Loucy (cell line): ENCODE measurements at regions not wholly inside any gene's neighbourhood (a gene's known extent, or its start where the extent isn't known, plus 50 kb on each side); places are given as distances from the start of the nearest gene placed in this dataset.

Experiments used
- H2AFZ ChIP-seq: fragments of 200-600 bp; sonication (generic); 2 replicates; pipeline ENCODE4 v1.6.0; 2016; ENCODE audit warnings: antibody characterized with exemption, mild to moderate bottlenecking, low read length, moderate library complexity
- H3F3A ChIP-seq: fragments of 200-600 bp; 2 replicates; pipeline ENCODE4 v1.6.0; 2016; ENCODE audit warnings: antibody characterized with exemption, low read depth, mild to moderate bottlenecking
- H3K27me3 ChIP-seq: fragments of 200-600 bp; sonication (generic); 2 replicates; pipeline ENCODE4 v1.6.1; 2014; ENCODE audit warnings: low read length, mild to moderate bottlenecking; ENCODE audit not compliant: insufficient read depth, poor library complexity, severe bottlenecking
- H3K36me3 ChIP-seq: fragments of 200-600 bp; sonication (generic); 2 replicates; pipeline ENCODE4 v1.6.1; 2016; ENCODE audit warnings: low read length; ENCODE audit not compliant: insufficient read depth
- H3K4me1 ChIP-seq: fragments of 200-600 bp; sonication (generic); 2 replicates; pipeline ENCODE4 v1.5.1; 2014; ENCODE audit warnings: low read length, mild to moderate bottlenecking; ENCODE audit not compliant: insufficient read depth, poor library complexity, severe bottlenecking
- H3K4me2 ChIP-seq: fragments of 200-600 bp; sonication (generic); 2 replicates; pipeline ENCODE4 v1.6.0; 2014; ENCODE audit warnings: antibody characterized with exemption, low read length, low read depth, mild to moderate bottlenecking; ENCODE audit not compliant: poor library complexity, severe bottlenecking
- H3K4me3 ChIP-seq: fragments of 200-600 bp; sonication (generic); 2 replicates; pipeline ENCODE4 v1.5.1; 2014; ENCODE audit warnings: low read length, mild to moderate bottlenecking, mixed read lengths; ENCODE audit not compliant: poor library complexity, severe bottlenecking
- H3K79me2 ChIP-seq: fragments of 200-600 bp; sonication (generic); 2 replicates; pipeline ENCODE4 v1.6.1; 2014; ENCODE audit warnings: low read length; ENCODE audit not compliant: insufficient read depth
- H3K9ac ChIP-seq: fragments of 200-600 bp; sonication (generic); 2 replicates; pipeline ENCODE4 v1.6.0; 2014; ENCODE audit warnings: mild to moderate bottlenecking, low read depth, low read length, moderate library complexity; ENCODE audit not compliant: poor library complexity, severe bottlenecking
- H3K9me2 ChIP-seq: fragments of 200-600 bp; sonication (generic); replicated peaks from 2 replicates; pipeline ENCODE4 v1.6.1; 2016; ENCODE audit warnings: low read depth, low read length, mixed read lengths
- H3K9me3 ChIP-seq: fragments of 200-600 bp; sonication (generic); 2 replicates; pipeline ENCODE4 v1.6.1; 2014; ENCODE audit warnings: mild to moderate bottlenecking, antibody characterized with exemption, low read length, low read depth; ENCODE audit not compliant: insufficient read depth
- H4K20me1 ChIP-seq: fragments of 200-600 bp; sonication (generic); 2 replicates; pipeline ENCODE4 v1.6.0; 2014; ENCODE audit warnings: antibody characterized with exemption, low read length, mild to moderate bottlenecking; ENCODE audit not compliant: insufficient read depth, poor library complexity, severe bottlenecking
- CTCF ChIP-seq: fragments of 200-600 bp; sonication (generic); conservative IDR thresholded peaks from 2 replicates; pipeline ENCODE4 v1.5.1; 2014; ENCODE audit warnings: mild to moderate bottlenecking, antibody characterized with exemption, low read length
- EZH2phosphoT487 ChIP-seq: fragments of 200-600 bp; IDR thresholded peaks from 2 replicates; pipeline ENCODE4 v1.6.1; 2018; ENCODE audit warnings: antibody characterized with exemption, mild to moderate bottlenecking, moderate library complexity, borderline replicate concordance

GRCh38 chr6:12605888-12606345, 110.7 kb upstream of the PHACTR1 start:
- no peaks in the 10 kb centered on the region for H3K79me2 ChIP-seq
- no peaks in the 10 kb centered on the region for H3K27me3 ChIP-seq
- no peak overlapping the region for H3K4me3 ChIP-seq
- no peaks in the 10 kb centered on the region for H3K9me3 ChIP-seq
- TF ChIP-seq CTCF (peak; percentile 87), EZH2phosphoT487 (no peak)
- H3K36me3 ChIP-seq, result no peaks in the 10 kb centered on the region
- no peaks in the 10 kb centered on the region for H4K20me1 ChIP-seq
- no peak overlapping the region for H3K9ac ChIP-seq
- no peak overlapping the region; the same call in 1 of the 2 replicates for H2AFZ ChIP-seq
- no peak overlapping the region for H3K4me2 ChIP-seq
- no peaks in the 10 kb centered on the region for H3K9me2 ChIP-seq
- no peaks in the 10 kb centered on the region for H3K4me1 ChIP-seq
- no peaks in the 10 kb centered on the region for H3F3A ChIP-seq

GRCh38 chr6:12606616-12607015, 110.0 kb upstream of the PHACTR1 start:
- Histone ChIP-seq H3F3A (no peaks in the 10 kb centered on the region), H3K4me3 (no peak overlapping the region), H3K27me3 (no peaks in the 10 kb centered on the region), H4K20me1 (no peaks in the 10 kb centered on the region), H3K36me3 (no peaks in the 10 kb centered on the region), H3K9me2 (no peaks in the 10 kb centered on the region), H3K9me3 (no peaks in the 10 kb centered on the region), H2AFZ (no peak overlapping the region; the same call in 1 of the 2 replicates), H3K79me2 (no peaks in the 10 kb centered on the region), H3K4me2 (no peak overlapping the region), H3K4me1 (no peaks in the 10 kb centered on the region), H3K9ac (no peak overlapping the region)
- TF ChIP-seq CTCF, result no peak
- TF ChIP-seq EZH2phosphoT487, result no peak

GRCh38 chr6:12608016-12608860, 108.3 kb upstream of the PHACTR1 start:
- Histone ChIP-seq H3K9me2 (no peaks in the 10 kb centered on the region), H3K4me2 (no peak overlapping the region), H3K4me1 (no peaks in the 10 kb centered on the region), H4K20me1 (no peaks in the 10 kb centered on the region), H3K27me3 (peaks cover 6% of the 10 kb centered on the region), H2AFZ (no peak overlapping the region), H3K9me3 (no peaks in the 10 kb centered on the region), H3K79me2 (no peaks in the 10 kb centered on the region), H3K4me3 (no peak overlapping the region), H3K36me3 (no peaks in the 10 kb centered on the region), H3K9ac (no peak overlapping the region), H3F3A (no peaks in the 10 kb centered on the region)
- TF ChIP-seq CTCF (no peak), EZH2phosphoT487 (no peak)
